PFSK-1 (cell line): ENCODE measurements at regions not wholly inside any gene's neighbourhood (a gene's known extent, or its start where the extent isn't known, plus 50 kb on each side); places are given as distances from the start of the nearest gene placed in this dataset.

Source experiments
- FOXP2 ChIP-seq: optimal IDR thresholded peaks from 2 replicates; pipeline ENCODE3; 2011; ENCODE audit warnings: borderline replicate concordance, control low read depth, inconsistent platforms; ENCODE audit not compliant: insufficient read depth; ENCODE audit errors: extremely low read length, extremely low read depth
- POLR2AphosphoS5 ChIP-seq: IDR thresholded peaks from 2 replicates; pipeline ENCODE4 v1.6.1; 2012; ENCODE audit warnings: low read depth, mild to moderate bottlenecking, control low read depth, low read length, moderate library complexity
- REST ChIP-seq, 2 experiments: IDR thresholded peaks; 2 replicates each; pipeline versions ENCODE4 v1.6.1 to v1.8.0; 2011 to 2012; ENCODE audit warnings: low read depth in 2 of 2, low read length in 2 of 2, control low read depth in 1 of 2, inconsistent platforms in 1 of 2, mild to moderate bottlenecking in 1 of 2, moderate library complexity in 1 of 2; ENCODE audit not compliant: insufficient read depth in 1 of 2
- SIN3A ChIP-seq: IDR thresholded peaks from 2 replicates; pipeline ENCODE4 v1.6.1; 2012; ENCODE audit warnings: mild to moderate bottlenecking, low read length, moderate library complexity, borderline replicate concordance; ENCODE audit not compliant: insufficient read depth
- TAF1 ChIP-seq: IDR thresholded peaks from 2 replicates; pipeline ENCODE4 v1.6.1; 2012; ENCODE audit warnings: low read length, control low read depth, borderline replicate concordance; ENCODE audit not compliant: insufficient read depth

GRCh38 chr12:14075797-14076393, 94.5 kb upstream of the GRIN2B start:
- no peak for TF ChIP-seq REST (IDR thresholded peaks at IDR 0.05; ENCODE audit: insufficient read depth in 1 of 2, low read depth in 2 of 2, low read length in 2 of 2)

- TF ChIP-seq SIN3A (no peak), REST (IDR thresholded peaks at IDR 0.05; ENCODE audit: insufficient read depth in 1 of 2, low read depth in 2 of 2, low read length in 2 of 2) (no peak), POLR2AphosphoS5 (no peak), TAF1 (no peak), FOXP2 (no peak)
Observed at GRCh38 chr12:14076538-14076937, 95.1 kb upstream of the GRIN2B start.

GRCh38 chr12:14086838-14087237, 105.4 kb upstream of the GRIN2B start:
- no peak for TF ChIP-seq POLR2AphosphoS5
- no peak for TF ChIP-seq SIN3A
- TF ChIP-seq TAF1 = no peak
- TF ChIP-seq REST (IDR thresholded peaks at IDR 0.05; ENCODE audit: insufficient read depth in 1 of 2, low read depth in 2 of 2, low read length in 2 of 2) = no peak
- TF ChIP-seq FOXP2 = no peak

- no peak for TF ChIP-seq FOXP2
- TF ChIP-seq SIN3A = no peak
- TF ChIP-seq REST (IDR thresholded peaks at IDR 0.05; ENCODE audit: insufficient read depth in 1 of 2, low read depth in 2 of 2, low read length in 2 of 2) = no peak
- no peak for TF ChIP-seq POLR2AphosphoS5
- TF ChIP-seq TAF1 = no peak
Observed at GRCh38 chr12:14099994-14100393, 118.6 kb upstream of the GRIN2B start.

GRCh38 chr12:14111230-14111865, 129.9 kb upstream of the GRIN2B start:
- TF ChIP-seq FOXP2 = no peak
- no peak for TF ChIP-seq REST (IDR thresholded peaks at IDR 0.05; ENCODE audit: insufficient read depth in 1 of 2, low read depth in 2 of 2, low read length in 2 of 2)
- no peak for TF ChIP-seq SIN3A
- no peak for TF ChIP-seq TAF1
- no peak for TF ChIP-seq POLR2AphosphoS5
